ENCODE measurements at regions not wholly inside any gene's neighbourhood (a gene's known extent, or its start where the extent isn't known, plus 50 kb on each side); places are given as distances from the start of the nearest gene placed in this dataset.

GRCh38 chr13:33756929-33757328 is 61.0 kb upstream of the RFC3 start:
- no peak overlapping the region for H3K4me3 ChIP-seq (ENCODE audit: low read length)
- peaks cover under 1% of the 10 kb centered on the region for H3K4me1 ChIP-seq (ENCODE audit: insufficient read depth, low read length)
- H3K27me3 ChIP-seq (ENCODE audit: insufficient read depth, low read length), result no peaks in the 10 kb centered on the region
- no peak overlapping the region for H2AFZ ChIP-seq (ENCODE audit: low read depth, low read length)
- H3K36me3 ChIP-seq (ENCODE audit: insufficient read depth, low read length), result no peaks in the 10 kb centered on the region
- no peaks in the 10 kb centered on the region for H3K9me3 ChIP-seq (ENCODE audit: low read length)

GRCh38 chr13:33757713-33758112 is 60.2 kb upstream of the RFC3 start:
- Histone ChIP-seq H3K9me3 (ENCODE audit: low read length) (no peaks in the 10 kb centered on the region), H3K36me3 (ENCODE audit: insufficient read depth, low read length) (no peaks in the 10 kb centered on the region), H3K4me3 (ENCODE audit: low read length) (no peak overlapping the region), H3K27me3 (ENCODE audit: insufficient read depth, low read length) (no peaks in the 10 kb centered on the region), H3K4me1 (ENCODE audit: insufficient read depth, low read length) (peaks cover 4% of the 10 kb centered on the region), H2AFZ (ENCODE audit: low read depth, low read length) (no peak overlapping the region)

GRCh38 chr13:33758113-33758512 is 59.8 kb upstream of the RFC3 start:
- Histone ChIP-seq H3K4me3 (ENCODE audit: low read length) (no peak overlapping the region), H3K9me3 (ENCODE audit: low read length) (no peaks in the 10 kb centered on the region), H3K4me1 (ENCODE audit: insufficient read depth, low read length) (peaks cover 4% of the 10 kb centered on the region), H3K27me3 (ENCODE audit: insufficient read depth, low read length) (no peaks in the 10 kb centered on the region), H3K36me3 (ENCODE audit: insufficient read depth, low read length) (no peaks in the 10 kb centered on the region), H2AFZ (ENCODE audit: low read depth, low read length) (no peak overlapping the region)

- peaks cover 9% of the 10 kb centered on the region for H3K4me1 ChIP-seq (ENCODE audit: insufficient read depth, low read length)
- peak overlapping the region; percentile 8 for H2AFZ ChIP-seq (ENCODE audit: low read depth, low read length)
- no peaks in the 10 kb centered on the region for H3K27me3 ChIP-seq (ENCODE audit: insufficient read depth, low read length)
- no peak overlapping the region for H3K4me3 ChIP-seq (ENCODE audit: low read length)
- H3K36me3 ChIP-seq (ENCODE audit: insufficient read depth, low read length), result no peaks in the 10 kb centered on the region
- no peaks in the 10 kb centered on the region for H3K9me3 ChIP-seq (ENCODE audit: low read length)
Observed at GRCh38 chr13:33761740-33762139, 56.2 kb upstream of the RFC3 start.

- Histone ChIP-seq H3K4me3 (ENCODE audit: low read length) (no peak overlapping the region), H3K36me3 (ENCODE audit: insufficient read depth, low read length) (no peaks in the 10 kb centered on the region), H2AFZ (ENCODE audit: low read depth, low read length) (no peak overlapping the region), H3K27me3 (ENCODE audit: insufficient read depth, low read length) (no peaks in the 10 kb centered on the region), H3K4me1 (ENCODE audit: insufficient read depth, low read length) (peaks cover 9% of the 10 kb centered on the region), H3K9me3 (ENCODE audit: low read length) (no peaks in the 10 kb centered on the region)
Observed at GRCh38 chr13:33763021-33763420, 54.9 kb upstream of the RFC3 start.

- Histone ChIP-seq H3K4me1 (ENCODE audit: insufficient read depth, low read length) (peaks cover 9% of the 10 kb centered on the region), H3K9me3 (ENCODE audit: low read length) (no peaks in the 10 kb centered on the region), H3K27me3 (ENCODE audit: insufficient read depth, low read length) (no peaks in the 10 kb centered on the region), H3K4me3 (ENCODE audit: low read length) (no peak overlapping the region), H2AFZ (ENCODE audit: low read depth, low read length) (no peak overlapping the region), H3K36me3 (ENCODE audit: insufficient read depth, low read length) (no peaks in the 10 kb centered on the region)
Observed at GRCh38 chr13:33764716-33765115, 53.2 kb upstream of the RFC3 start.

- Histone ChIP-seq H3K36me3 (ENCODE audit: insufficient read depth, low read length) (no peaks in the 10 kb centered on the region), H3K4me1 (ENCODE audit: insufficient read depth, low read length) (peaks cover 9% of the 10 kb centered on the region), H3K4me3 (ENCODE audit: low read length) (no peak overlapping the region), H2AFZ (ENCODE audit: low read depth, low read length) (no peak overlapping the region), H3K27me3 (ENCODE audit: insufficient read depth, low read length) (no peaks in the 10 kb centered on the region), H3K9me3 (ENCODE audit: low read length) (no peaks in the 10 kb centered on the region)
Observed at GRCh38 chr13:33766329-33767123, 51.4 kb upstream of the RFC3 start.

- Histone ChIP-seq H2AFZ (ENCODE audit: low read depth, low read length) (no peak overlapping the region), H3K9me3 (ENCODE audit: low read length) (no peaks in the 10 kb centered on the region), H3K4me3 (ENCODE audit: low read length) (no peak overlapping the region), H3K4me1 (ENCODE audit: insufficient read depth, low read length) (peaks cover 7% of the 10 kb centered on the region), H3K36me3 (ENCODE audit: insufficient read depth, low read length) (no peaks in the 10 kb centered on the region), H3K27me3 (ENCODE audit: insufficient read depth, low read length) (no peaks in the 10 kb centered on the region)
Observed at GRCh38 chr13:33767140-33767539, 50.8 kb upstream of the RFC3 start.

Measured in neuron (in vitro differentiated cells).